ENCODE measurements at regions not wholly inside any gene's neighbourhood (a gene's known extent, or its start where the extent isn't known, plus 50 kb on each side); places are given as distances from the start of the nearest gene placed in this dataset.

GRCh38 chr2:15729709-15730544 is 138.3 kb downstream of the DDX1 start:
- POLR2A ChIA-PET: no interaction called here
- H3K4me3 Mint-ChIP-seq: no peak overlapping the region
- DNase-seq: no peak

GRCh38 chr2:15730545-15731212 is 139.0 kb downstream of the DDX1 start:
- CTCF ChIA-PET: no interaction called here

More at GRCh38 chr2:15729709-15730544, 138.3 kb downstream of the DDX1 start:
- no peaks in the 10 kb centered on the region for H3K36me3 Mint-ChIP-seq (ENCODE audit: low read depth)
- H3K4me1 Mint-ChIP-seq: no peaks in the 10 kb centered on the region
- no peaks in the 10 kb centered on the region for H3K9me3 Mint-ChIP-seq
- H3K27me3 Mint-ChIP-seq: no peaks in the 10 kb centered on the region
- CTCF ChIA-PET: no interaction called here
- H3K27ac Mint-ChIP-seq: no peak overlapping the region

GRCh38 chr2:15731213-15731888 is 139.7 kb downstream of the DDX1 start:
- CTCF ChIA-PET: no interaction called here
- Mint-ChIP-seq H3K27me3 (no peaks in the 10 kb centered on the region), H3K27ac (no peak overlapping the region), H3K4me1 (no peaks in the 10 kb centered on the region), H3K36me3 (ENCODE audit: low read depth) (no peaks in the 10 kb centered on the region), H3K4me3 (no peak overlapping the region), H3K9me3 (no peaks in the 10 kb centered on the region)
- DNase-seq: no peak
- POLR2A ChIA-PET: no interaction called here

More at GRCh38 chr2:15730545-15731212, 139.0 kb downstream of the DDX1 start:
- Mint-ChIP-seq H3K27me3 (no peaks in the 10 kb centered on the region), H3K27ac (no peak overlapping the region), H3K36me3 (ENCODE audit: low read depth) (no peaks in the 10 kb centered on the region), H3K4me3 (no peak overlapping the region), H3K9me3 (no peaks in the 10 kb centered on the region), H3K4me1 (no peaks in the 10 kb centered on the region)
- DNase-seq: no peak
- POLR2A ChIA-PET: no interaction called here

- H3K36me3 Mint-ChIP-seq (ENCODE audit: low read depth): no peaks in the 10 kb centered on the region
- POLR2A ChIA-PET: no interaction called here
- no peak for DNase-seq
- no peak overlapping the region for H3K4me3 Mint-ChIP-seq
- CTCF ChIA-PET: no interaction called here
- H3K27me3 Mint-ChIP-seq: no peaks in the 10 kb centered on the region
- no peaks in the 10 kb centered on the region for H3K4me1 Mint-ChIP-seq
- no peaks in the 10 kb centered on the region for H3K9me3 Mint-ChIP-seq
- no peak overlapping the region for H3K27ac Mint-ChIP-seq
Measured at GRCh38 chr2:15731889-15732271, 140.2 kb downstream of the DDX1 start.

- no peak overlapping the region for H3K4me3 Mint-ChIP-seq
- ChIA-PET CTCF (no interaction called here), POLR2A (no interaction called here)
- H3K27ac Mint-ChIP-seq: no peak overlapping the region
- no peaks in the 10 kb centered on the region for H3K36me3 Mint-ChIP-seq (ENCODE audit: low read depth)
- no peak for DNase-seq
- no peaks in the 10 kb centered on the region for H3K27me3 Mint-ChIP-seq
- no peaks in the 10 kb centered on the region for H3K4me1 Mint-ChIP-seq
- H3K9me3 Mint-ChIP-seq: no peaks in the 10 kb centered on the region
Measured at GRCh38 chr2:15732341-15733077, 140.8 kb downstream of the DDX1 start.

GRCh38 chr2:15733867-15734673 is 142.4 kb downstream of the DDX1 start:
- Mint-ChIP-seq H3K4me1 (no peaks in the 10 kb centered on the region), H3K27me3 (no peaks in the 10 kb centered on the region), H3K4me3 (no peak overlapping the region), H3K36me3 (ENCODE audit: low read depth) (no peaks in the 10 kb centered on the region), H3K9me3 (no peaks in the 10 kb centered on the region), H3K27ac (no peak overlapping the region)
- DNase-seq: no peak
- ChIA-PET CTCF (no interaction called here), POLR2A (no interaction called here)

- H3K36me3 Mint-ChIP-seq (ENCODE audit: low read depth): no peaks in the 10 kb centered on the region
- H3K27me3 Mint-ChIP-seq: no peaks in the 10 kb centered on the region
- no peaks in the 10 kb centered on the region for H3K4me1 Mint-ChIP-seq
- CTCF ChIA-PET: no interaction called here
- no peak for DNase-seq
- H3K27ac Mint-ChIP-seq: no peak overlapping the region
- H3K9me3 Mint-ChIP-seq: no peaks in the 10 kb centered on the region
- H3K4me3 Mint-ChIP-seq: no peak overlapping the region
- POLR2A ChIA-PET: no interaction called here
Measured at GRCh38 chr2:15734674-15735483, 143.2 kb downstream of the DDX1 start.

- ChIA-PET CTCF (no interaction called here), POLR2A (no interaction called here)
- peaks cover 3% of the 10 kb centered on the region for H3K27me3 Mint-ChIP-seq
Measured at GRCh38 chr2:15735484-15736326, 144.0 kb downstream of the DDX1 start.

GRCh38 chr2:15736396-15737180 is 144.9 kb downstream of the DDX1 start:
- no peak overlapping the region for H3K4me3 Mint-ChIP-seq
- no peak overlapping the region for H3K27ac Mint-ChIP-seq

More at GRCh38 chr2:15735484-15736326, 144.0 kb downstream of the DDX1 start:
- Mint-ChIP-seq H3K4me1 (no peaks in the 10 kb centered on the region), H3K9me3 (no peaks in the 10 kb centered on the region), H3K4me3 (no peak overlapping the region), H3K36me3 (ENCODE audit: low read depth) (no peaks in the 10 kb centered on the region), H3K27ac (no peak overlapping the region)
- DNase-seq: no peak

GRCh38 chr2:15737314-15738224 is 145.9 kb downstream of the DDX1 start:
- peaks cover 3% of the 10 kb centered on the region for H3K27me3 Mint-ChIP-seq
- CTCF ChIA-PET: no interaction called here

More at GRCh38 chr2:15736396-15737180, 144.9 kb downstream of the DDX1 start:
- ChIA-PET CTCF (no interaction called here), POLR2A (no interaction called here)
- H3K4me1 Mint-ChIP-seq: no peaks in the 10 kb centered on the region
- no peaks in the 10 kb centered on the region for H3K36me3 Mint-ChIP-seq (ENCODE audit: low read depth)
- peaks cover 3% of the 10 kb centered on the region for H3K27me3 Mint-ChIP-seq
- no peak for DNase-seq
- no peaks in the 10 kb centered on the region for H3K9me3 Mint-ChIP-seq

More at GRCh38 chr2:15737314-15738224, 145.9 kb downstream of the DDX1 start:
- Mint-ChIP-seq H3K36me3 (ENCODE audit: low read depth) (no peaks in the 10 kb centered on the region), H3K9me3 (no peaks in the 10 kb centered on the region), H3K4me1 (no peaks in the 10 kb centered on the region), H3K4me3 (no peak overlapping the region), H3K27ac (no peak overlapping the region)
- DNase-seq: no peak
- POLR2A ChIA-PET: no interaction called here

Data from activated CD4-positive, alpha-beta memory T cell treated with anti-CD3 and anti-CD28 coated beads, Interleukin-2, amount 10 ng/mL, durations not matched to agents 7 days and 5 days (primary cell).